Caco-2 (cell line): ENCODE measurements at regions not wholly inside any gene's neighbourhood (a gene's known extent, or its start where the extent isn't known, plus 50 kb on each side); places are given as distances from the start of the nearest gene placed in this dataset.

Experiments used
- BruUV-seq: library from RNA; stranded (reverse); fragments of 400-500 nt; replicated peaks from 2 replicates; lab custom pipeline; 2021; lab: Mats Ljungman, UMichigan
- CTCF ChIA-PET: fragments of 300-600 bp; sonication (Branson Sonifier 250); formaldehyde crosslinking; loops from one replicate; lab custom pipeline; 2022; ENCODE audit warnings: antibody characterized with exemption; lab: Charles Lee
- POLR2A ChIA-PET: fragments of 300-600 bp; sonication (Branson Sonifier 250); formaldehyde crosslinking; loops from one replicate; lab custom pipeline; 2022; ENCODE audit warnings: antibody characterized with exemption; lab: Charles Lee
- DNase-seq, 2 experiments: peaks; one replicate each; pipeline versions ENCODE4 v3.0.0 to v3.0.0-alpha.2; 2020 to 2022
- H3K27me3 ChIP-seq: replicated peaks from 2 replicates; pipeline ENCODE4 v1.6.0; 2011; ENCODE audit warnings: low read length; ENCODE audit not compliant: control insufficient read depth, insufficient read depth
- H3K36me3 ChIP-seq: 2 replicates; pipeline ENCODE4 v1.5.1; 2011; ENCODE audit warnings: low read length; ENCODE audit not compliant: control insufficient read depth, insufficient read depth
- H3K4me1 ChIP-seq: fragments of 250-450 bp; sonication (Bioruptor Pico); 2 replicates; pipeline ENCODE4 v1.5.1; 2020; ENCODE audit warnings: mild to moderate bottlenecking
- H3K4me3 ChIP-seq: 2 replicates; pipeline ENCODE4 v1.5.1; 2011; ENCODE audit warnings: low read depth, mild to moderate bottlenecking, control low read depth, low read length
- H3K9me3 ChIP-seq: fragments of 250-450 bp; sonication (Bioruptor Pico); 2 replicates; pipeline ENCODE4 v1.5.1; 2020; ENCODE audit warnings: mild to moderate bottlenecking, moderate library complexity
- H3K27ac Mint-ChIP-seq: one replicate; pipeline ENCODE4 v1.8.0; 2022; ENCODE audit warnings: mixed read lengths; ENCODE audit not compliant: unreplicated experiment
- H3K27me3 Mint-ChIP-seq: one replicate; pipeline ENCODE4 v1.8.0; 2022; ENCODE audit warnings: mixed read lengths; ENCODE audit not compliant: insufficient read depth, unreplicated experiment
- H3K36me3 Mint-ChIP-seq: one replicate; pipeline ENCODE4 v1.8.0; 2022; ENCODE audit warnings: mild to moderate bottlenecking, mixed read lengths; ENCODE audit not compliant: insufficient read depth, unreplicated experiment
- H3K4me1 Mint-ChIP-seq: one replicate; pipeline ENCODE4 v1.8.0; 2022; ENCODE audit warnings: low read depth, mixed read lengths; ENCODE audit not compliant: unreplicated experiment
- H3K4me3 Mint-ChIP-seq: one replicate; pipeline ENCODE4 v1.8.0; 2022; ENCODE audit warnings: mild to moderate bottlenecking, moderate library complexity, mixed read lengths; ENCODE audit not compliant: unreplicated experiment
- H3K9me3 Mint-ChIP-seq: one replicate; pipeline ENCODE4 v1.8.0; 2022; ENCODE audit warnings: mixed read lengths; ENCODE audit not compliant: unreplicated experiment
- intact Hi-C: fragments of 100-400 bp; cut with micrococcal nuclease; formaldehyde crosslinking; loops from one replicate; pipeline ENCODE4 v1.10.0; 2022; ENCODE audit not compliant: unreplicated experiment
- TF ChIP-seq, protein P1 (sequence below), 2 experiments: fragments of 200-600 bp in 1 of 2; IDR thresholded peaks; 1 replicate in 1 of 2; 2 replicates in 1 of 2; pipeline versions ENCODE4 v1.5.1 to v1.8.0; 2011 to 2022; ENCODE audit warnings: antibody characterized with exemption in 1 of 2, control low read depth in 1 of 2, inconsistent platforms in 1 of 2, low read depth in 1 of 2, low read length in 1 of 2, mild to moderate bottlenecking in 1 of 2, moderate library complexity in 1 of 2; ENCODE audit not compliant: insufficient read depth in 1 of 2, severe bottlenecking in 1 of 2, unreplicated experiment in 1 of 2

DNA sequence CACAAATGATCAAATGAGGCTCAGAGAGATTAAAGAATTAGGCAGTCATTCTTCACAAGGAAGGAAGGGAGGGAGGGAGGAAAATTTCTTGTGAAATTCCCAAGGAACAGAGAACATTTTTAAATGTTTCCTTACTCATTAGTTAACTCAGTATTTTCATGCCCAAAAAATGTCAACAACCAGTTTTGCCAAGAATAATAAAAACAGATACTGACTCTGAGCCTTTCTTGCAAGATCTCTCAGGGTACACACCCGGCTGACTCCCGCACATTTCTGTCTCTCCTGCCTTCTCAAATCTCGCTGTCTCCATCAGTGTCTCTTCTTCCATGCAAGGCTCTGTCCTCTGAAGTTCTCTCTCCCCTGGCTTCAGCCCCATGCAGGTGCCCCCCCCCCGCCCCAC, 265.9 kb downstream of the TJP1 start:
- TF ChIP-seq, protein P1, sequence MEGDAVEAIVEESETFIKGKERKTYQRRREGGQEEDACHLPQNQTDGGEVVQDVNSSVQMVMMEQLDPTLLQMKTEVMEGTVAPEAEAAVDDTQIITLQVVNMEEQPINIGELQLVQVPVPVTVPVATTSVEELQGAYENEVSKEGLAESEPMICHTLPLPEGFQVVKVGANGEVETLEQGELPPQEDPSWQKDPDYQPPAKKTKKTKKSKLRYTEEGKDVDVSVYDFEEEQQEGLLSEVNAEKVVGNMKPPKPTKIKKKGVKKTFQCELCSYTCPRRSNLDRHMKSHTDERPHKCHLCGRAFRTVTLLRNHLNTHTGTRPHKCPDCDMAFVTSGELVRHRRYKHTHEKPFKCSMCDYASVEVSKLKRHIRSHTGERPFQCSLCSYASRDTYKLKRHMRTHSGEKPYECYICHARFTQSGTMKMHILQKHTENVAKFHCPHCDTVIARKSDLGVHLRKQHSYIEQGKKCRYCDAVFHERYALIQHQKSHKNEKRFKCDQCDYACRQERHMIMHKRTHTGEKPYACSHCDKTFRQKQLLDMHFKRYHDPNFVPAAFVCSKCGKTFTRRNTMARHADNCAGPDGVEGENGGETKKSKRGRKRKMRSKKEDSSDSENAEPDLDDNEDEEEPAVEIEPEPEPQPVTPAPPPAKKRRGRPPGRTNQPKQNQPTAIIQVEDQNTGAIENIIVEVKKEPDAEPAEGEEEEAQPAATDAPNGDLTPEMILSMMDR (IDR thresholded peaks at IDR 0.05; ENCODE audit: insufficient read depth in 1 of 2, low read depth in 1 of 2, low read length in 1 of 2, severe bottlenecking in 1 of 2, unreplicated experiment in 1 of 2) = no peak
- BruUV-seq = no TSS peak
- no peaks in the 10 kb centered on the region for H3K9me3 ChIP-seq
- Mint-ChIP-seq H3K27me3 (peaks cover 15% of the 10 kb centered on the region), H3K9me3 (no peaks in the 10 kb centered on the region), H3K36me3 (no peaks in the 10 kb centered on the region), H3K4me1 (no peaks in the 10 kb centered on the region), H3K27ac (no peak overlapping the region), H3K4me3 (no peak overlapping the region)
- no peaks in the 10 kb centered on the region for H3K36me3 ChIP-seq
- no peak for DNase-seq
- H3K4me3 ChIP-seq = no peak overlapping the region
- no peaks in the 10 kb centered on the region for H3K4me1 ChIP-seq
- CTCF ChIA-PET = no interaction called here
- POLR2A ChIA-PET = no interaction called here
- no peaks in the 10 kb centered on the region for H3K27me3 ChIP-seq
- intact Hi-C loops = no loop called here

DNA sequence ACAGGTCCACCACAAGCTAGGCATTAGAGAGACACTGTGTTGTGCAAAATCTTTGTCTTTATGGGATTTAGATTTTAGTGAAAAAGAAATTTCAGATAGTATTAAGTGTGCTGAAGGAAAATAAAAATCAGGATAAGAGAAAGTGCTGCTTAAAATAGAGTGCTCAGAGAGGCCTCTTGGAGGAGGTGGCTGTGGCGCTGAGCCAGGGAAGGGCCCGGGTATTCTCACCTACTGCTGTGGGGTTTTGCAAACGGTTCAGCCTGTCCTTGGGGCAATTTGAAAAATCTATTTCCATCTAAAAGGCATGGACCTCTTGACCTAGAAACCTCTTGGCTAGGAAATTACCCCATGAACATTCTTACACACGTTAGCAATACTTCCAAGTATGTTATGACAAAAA, 267.7 kb downstream of the TJP1 start:
- Mint-ChIP-seq H3K36me3 (no peaks in the 10 kb centered on the region), H3K4me1 (no peaks in the 10 kb centered on the region), H3K27me3 (peaks cover 20% of the 10 kb centered on the region), H3K9me3 (no peaks in the 10 kb centered on the region), H3K4me3 (no peak overlapping the region), H3K27ac (no peak overlapping the region)
- no peaks in the 10 kb centered on the region for H3K36me3 ChIP-seq
- no peak for DNase-seq
- no peaks in the 10 kb centered on the region for H3K9me3 ChIP-seq
- no peaks in the 10 kb centered on the region for H3K27me3 ChIP-seq
- no TSS peak for BruUV-seq
- no peaks in the 10 kb centered on the region for H3K4me1 ChIP-seq
- TF ChIP-seq, protein P1 (IDR thresholded peaks at IDR 0.05; ENCODE audit: insufficient read depth in 1 of 2, low read depth in 1 of 2, low read length in 1 of 2, severe bottlenecking in 1 of 2, unreplicated experiment in 1 of 2) = no peak
- CTCF ChIA-PET = no interaction called here
- POLR2A ChIA-PET = no interaction called here
- H3K4me3 ChIP-seq = no peak overlapping the region
- intact Hi-C loops = no loop called here

DNA sequence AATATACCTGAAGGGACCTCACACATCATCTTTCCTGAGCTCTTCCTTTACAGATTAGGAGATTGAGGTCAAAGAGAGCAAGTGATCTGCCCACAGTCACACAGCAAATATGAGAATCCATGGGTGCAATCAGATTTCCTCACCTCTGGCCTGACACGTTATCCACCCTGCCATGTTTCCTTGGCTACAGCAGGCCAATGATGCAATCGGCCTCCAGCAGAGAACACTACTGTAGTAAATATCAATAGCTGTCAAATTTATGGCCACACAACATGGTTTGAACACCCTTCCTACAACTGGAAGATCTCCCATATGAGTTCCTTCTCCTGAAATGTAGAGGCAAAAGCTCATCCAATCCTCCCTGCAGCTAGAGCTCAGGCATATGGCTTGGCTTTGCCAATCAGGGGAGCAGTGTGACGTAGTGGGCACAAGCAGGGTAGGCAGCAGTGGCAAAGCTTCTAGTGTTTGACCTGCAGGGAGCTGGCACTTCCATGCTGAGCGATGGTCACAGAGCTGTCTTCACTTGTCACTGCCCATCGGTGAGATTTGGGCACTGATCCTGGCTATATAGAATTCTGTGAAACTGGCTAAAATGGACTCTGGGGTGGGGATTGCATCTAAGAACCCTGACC, 271.3 kb downstream of the TJP1 start:
- Mint-ChIP-seq H3K4me3 (no peak overlapping the region), H3K4me1 (no peaks in the 10 kb centered on the region), H3K36me3 (no peaks in the 10 kb centered on the region), H3K9me3 (peaks cover 7% of the 10 kb centered on the region), H3K27me3 (peaks cover 16% of the 10 kb centered on the region), H3K27ac (no peak overlapping the region)
- Histone ChIP-seq H3K36me3 (no peaks in the 10 kb centered on the region), H3K4me3 (no peak overlapping the region), H3K4me1 (no peaks in the 10 kb centered on the region), H3K9me3 (peaks cover 9% of the 10 kb centered on the region), H3K27me3 (no peaks in the 10 kb centered on the region)
- intact Hi-C loops = no loop called here
- TF ChIP-seq, protein P1 (IDR thresholded peaks at IDR 0.05; ENCODE audit: insufficient read depth in 1 of 2, low read depth in 1 of 2, low read length in 1 of 2, severe bottlenecking in 1 of 2, unreplicated experiment in 1 of 2) = no peak
- no TSS peak for BruUV-seq
- CTCF ChIA-PET = no interaction called here
- POLR2A ChIA-PET = no interaction called here
- DNase-seq = no peak
